ENCODE measurements at regions not wholly inside any gene's neighbourhood (a gene's known extent, or its start where the extent isn't known, plus 50 kb on each side); places are given as distances from the start of the nearest gene placed in this dataset.
"Not testable (repeated sequence)": the region's sequence is repeated elsewhere in the genome, so short reads cannot be mapped to it uniquely, and the experiment has no call there.

DNA sequence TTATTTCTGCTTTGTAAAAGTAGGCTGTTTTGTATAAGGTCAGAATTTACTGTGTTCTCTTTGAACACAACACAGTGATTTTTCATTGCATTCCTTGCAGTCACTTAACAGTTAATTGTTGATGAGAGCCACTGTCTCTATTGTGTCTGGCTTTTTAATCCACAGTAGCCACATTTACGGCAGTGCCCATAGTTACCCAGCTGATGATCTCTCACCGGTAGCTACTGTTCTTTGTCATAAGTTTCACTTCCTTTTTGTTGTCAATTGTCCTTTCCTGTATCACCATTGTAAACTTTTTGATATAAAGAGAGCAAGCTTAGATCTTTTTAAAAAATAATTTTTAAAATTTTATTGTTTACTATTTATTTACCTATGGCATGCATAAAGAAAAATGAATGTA lies 669.2 kb downstream of the PRIM2 start:
- H3K36me3 ChIP-seq (replicated peaks in 1 of 2; ENCODE audit: control insufficient read depth in 2 of 2, insufficient read depth in 2 of 2, low read length in 2 of 2); H3K14ac ChIP-seq (ENCODE audit: low read length); H2BK120ac ChIP-seq (ENCODE audit: low read depth, low read length); H3K79me1 ChIP-seq (ENCODE audit: low read depth, low read length); H3K27me3 ChIP-seq (ENCODE audit: control insufficient read depth in 3 of 3, insufficient read depth in 3 of 3, low read depth in 1 of 3, low read length in 3 of 3); H4K8ac ChIP-seq (ENCODE audit: low read depth, low read length); H2BK15ac ChIP-seq (ENCODE audit: low read length); H3K4me1 ChIP-seq (ENCODE audit: control insufficient read depth in 2 of 2, insufficient read depth in 1 of 2, low read depth in 1 of 2, low read length in 2 of 2); H3K4ac ChIP-seq (ENCODE audit: low read length); H2AFZ ChIP-seq (ENCODE audit: low read length); H3K18ac ChIP-seq (ENCODE audit: low read length); H3K4me3 ChIP-seq (ENCODE audit: low read length in 2 of 2); H3K9ac ChIP-seq (ENCODE audit: low read depth, low read length, poor library complexity); H3K27ac ChIP-seq (replicated peaks; ENCODE audit: low read length); DNase-seq (ENCODE audit: low spot score); H4K91ac ChIP-seq (ENCODE audit: low read depth, low read length, poor library complexity); H2BK5ac ChIP-seq (ENCODE audit: low read length); H2AK5ac ChIP-seq (ENCODE audit: low read depth, low read length); H3K9me3 ChIP-seq (replicated peaks in 1 of 2; ENCODE audit: control insufficient read depth in 2 of 2, insufficient read depth in 1 of 2, low read depth in 1 of 2, low read length in 2 of 2); H3K23ac ChIP-seq (ENCODE audit: low read depth, low read length, poor library complexity); H2BK12ac ChIP-seq (ENCODE audit: low read length); H3K4me2 ChIP-seq (ENCODE audit: insufficient read depth, low read length, poor library complexity, severe bottlenecking): not testable (repeated sequence)
- WGBS, 2 donors (ENCODE audit: extremely low coverage in 2 of 2, insufficient read length in 2 of 2, insufficient replicate concordance in 1 of 2): no CpG with 5 or more reads among the region's 2 CpGs

DNA sequence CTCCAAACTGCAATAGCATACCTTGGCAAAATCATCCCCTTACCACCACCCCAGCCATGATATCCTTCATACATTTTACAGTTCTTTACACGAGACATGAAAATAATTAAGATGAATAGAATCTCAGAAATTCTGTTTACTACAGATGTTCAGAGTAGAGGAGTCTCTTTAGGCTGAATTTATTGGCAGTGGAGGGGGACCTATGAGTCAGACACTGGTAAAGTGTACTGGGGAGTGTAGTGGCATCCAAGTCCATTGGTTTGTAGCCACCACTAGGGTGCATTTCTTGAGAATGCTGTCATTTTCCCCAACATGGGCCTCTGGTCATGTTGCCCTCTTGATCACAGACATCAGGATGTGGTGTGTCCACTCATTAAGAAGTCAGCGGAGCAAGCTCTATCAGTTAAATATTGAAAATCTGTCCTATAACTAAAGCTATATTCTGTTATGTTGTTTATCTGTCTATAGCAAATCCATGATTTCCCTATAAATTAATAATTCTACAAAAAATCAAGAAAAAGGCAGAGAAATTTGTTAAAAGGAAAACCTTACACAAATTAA lies 672.2 kb downstream of the PRIM2 start:
- H3K9me3 ChIP-seq (replicated peaks in 1 of 2; ENCODE audit: control insufficient read depth in 2 of 2, insufficient read depth in 1 of 2, low read depth in 1 of 2, low read length in 2 of 2); H2AK5ac ChIP-seq (ENCODE audit: low read depth, low read length); H3K23ac ChIP-seq (ENCODE audit: low read depth, low read length, poor library complexity); H2BK120ac ChIP-seq (ENCODE audit: low read depth, low read length); H3K18ac ChIP-seq (ENCODE audit: low read length); H3K27ac ChIP-seq (replicated peaks; ENCODE audit: low read length); H3K27me3 ChIP-seq (ENCODE audit: control insufficient read depth in 3 of 3, insufficient read depth in 3 of 3, low read depth in 1 of 3, low read length in 3 of 3); H2AFZ ChIP-seq (ENCODE audit: low read length); H3K4me2 ChIP-seq (ENCODE audit: insufficient read depth, low read length, poor library complexity, severe bottlenecking); H2BK5ac ChIP-seq (ENCODE audit: low read length); H2BK12ac ChIP-seq (ENCODE audit: low read length); DNase-seq (ENCODE audit: low spot score); H3K4me1 ChIP-seq (ENCODE audit: control insufficient read depth in 2 of 2, insufficient read depth in 1 of 2, low read depth in 1 of 2, low read length in 2 of 2); H4K8ac ChIP-seq (ENCODE audit: low read depth, low read length); H3K4me3 ChIP-seq (ENCODE audit: low read length in 2 of 2); H3K79me1 ChIP-seq (ENCODE audit: low read depth, low read length); H3K4ac ChIP-seq (ENCODE audit: low read length); H4K91ac ChIP-seq (ENCODE audit: low read depth, low read length, poor library complexity); H3K36me3 ChIP-seq (replicated peaks in 1 of 2; ENCODE audit: control insufficient read depth in 2 of 2, insufficient read depth in 2 of 2, low read length in 2 of 2); H3K9ac ChIP-seq (ENCODE audit: low read depth, low read length, poor library complexity); H3K14ac ChIP-seq (ENCODE audit: low read length); H2BK15ac ChIP-seq (ENCODE audit: low read length): not testable (repeated sequence)
- WGBS, 2 donors (ENCODE audit: extremely low coverage in 2 of 2, insufficient read length in 2 of 2, insufficient replicate concordance in 1 of 2): no CpG with 5 or more reads among the region's 2 CpGs

DNA sequence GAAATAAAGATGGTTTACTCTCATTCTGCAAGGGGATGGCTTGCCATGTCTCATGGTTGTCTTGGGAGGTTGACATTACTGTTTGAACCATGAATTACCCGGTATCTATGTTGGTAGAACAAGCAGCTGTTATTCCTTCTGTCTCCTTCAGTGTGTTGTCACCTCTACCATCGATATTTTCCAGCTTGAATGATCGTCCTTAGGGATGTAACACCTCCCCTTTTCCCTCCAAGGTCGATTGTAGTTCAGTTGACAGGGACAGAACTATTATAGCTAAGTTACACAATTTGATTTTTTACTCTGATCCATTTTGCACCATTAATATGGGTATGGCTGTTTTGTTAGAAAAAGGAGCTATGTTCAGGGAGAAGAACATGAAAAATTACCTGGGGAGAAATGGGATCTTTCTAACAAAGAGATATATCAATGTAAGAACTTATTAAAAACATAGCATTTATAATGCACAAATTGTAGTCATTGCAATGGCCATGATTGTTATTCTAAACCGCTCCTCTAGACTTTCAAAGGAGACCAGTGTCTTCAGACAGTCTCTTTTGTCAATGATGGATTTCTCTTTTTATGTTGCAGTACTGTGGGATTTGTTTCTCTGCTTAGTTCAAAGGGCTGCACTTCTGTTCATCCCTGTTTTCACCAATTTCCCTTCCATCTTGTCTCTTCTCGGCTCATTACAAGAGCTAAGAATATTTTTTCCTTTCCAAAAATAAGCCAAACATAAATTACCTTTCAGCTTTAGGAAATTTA lies 681.6 kb downstream of the PRIM2 start:
- not testable (repeated sequence) for H2BK12ac ChIP-seq (ENCODE audit: low read length); H3K18ac ChIP-seq (ENCODE audit: low read length); H3K14ac ChIP-seq (ENCODE audit: low read length); H3K27ac ChIP-seq (replicated peaks; ENCODE audit: low read length); H3K4ac ChIP-seq (ENCODE audit: low read length); H3K4me1 ChIP-seq (ENCODE audit: control insufficient read depth in 2 of 2, insufficient read depth in 1 of 2, low read depth in 1 of 2, low read length in 2 of 2); H3K4me2 ChIP-seq (ENCODE audit: insufficient read depth, low read length, poor library complexity, severe bottlenecking); H2AK5ac ChIP-seq (ENCODE audit: low read depth, low read length); H3K23ac ChIP-seq (ENCODE audit: low read depth, low read length, poor library complexity); H2BK5ac ChIP-seq (ENCODE audit: low read length); DNase-seq (ENCODE audit: low spot score); H3K9ac ChIP-seq (ENCODE audit: low read depth, low read length, poor library complexity); H2AFZ ChIP-seq (ENCODE audit: low read length); H3K79me1 ChIP-seq (ENCODE audit: low read depth, low read length); H2BK15ac ChIP-seq (ENCODE audit: low read length); H3K27me3 ChIP-seq (ENCODE audit: control insufficient read depth in 3 of 3, insufficient read depth in 3 of 3, low read depth in 1 of 3, low read length in 3 of 3); H4K91ac ChIP-seq (ENCODE audit: low read depth, low read length, poor library complexity); H3K4me3 ChIP-seq (ENCODE audit: low read length in 2 of 2); H3K36me3 ChIP-seq (replicated peaks in 1 of 2; ENCODE audit: control insufficient read depth in 2 of 2, insufficient read depth in 2 of 2, low read length in 2 of 2); H4K8ac ChIP-seq (ENCODE audit: low read depth, low read length); H2BK120ac ChIP-seq (ENCODE audit: low read depth, low read length); H3K9me3 ChIP-seq (replicated peaks in 1 of 2; ENCODE audit: control insufficient read depth in 2 of 2, insufficient read depth in 1 of 2, low read depth in 1 of 2, low read length in 2 of 2)
- no CpG with 5 or more reads among the region's 6 CpGs for WGBS, 2 donors (ENCODE audit: extremely low coverage in 2 of 2, insufficient read length in 2 of 2, insufficient replicate concordance in 1 of 2)

DNA sequence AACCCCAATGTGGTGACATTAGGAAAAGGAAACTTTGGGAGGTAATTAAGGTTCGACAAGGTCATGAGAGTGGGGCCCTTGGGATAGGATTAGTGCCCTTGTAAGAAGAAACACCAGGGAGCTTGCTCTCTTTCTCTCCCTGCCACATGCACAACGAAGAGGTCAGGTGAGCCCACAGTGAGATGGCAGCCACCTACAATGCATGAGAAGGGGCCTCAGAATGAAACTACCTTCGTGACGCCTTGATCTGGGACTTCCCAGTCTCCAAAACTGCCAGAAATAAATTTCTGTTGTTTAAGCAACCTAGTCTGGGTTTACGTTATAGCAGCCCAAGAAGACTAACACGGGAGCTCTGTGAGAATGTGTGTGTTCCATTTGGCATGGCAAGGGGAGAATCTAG lies 682.8 kb downstream of the PRIM2 start:
- not testable (repeated sequence) for H3K4me1 ChIP-seq (ENCODE audit: control insufficient read depth in 2 of 2, insufficient read depth in 1 of 2, low read depth in 1 of 2, low read length in 2 of 2); H2BK12ac ChIP-seq (ENCODE audit: low read length); H3K27me3 ChIP-seq (ENCODE audit: control insufficient read depth in 3 of 3, insufficient read depth in 3 of 3, low read depth in 1 of 3, low read length in 3 of 3); H4K91ac ChIP-seq (ENCODE audit: low read depth, low read length, poor library complexity); H3K4me2 ChIP-seq (ENCODE audit: insufficient read depth, low read length, poor library complexity, severe bottlenecking); H2AK5ac ChIP-seq (ENCODE audit: low read depth, low read length); H3K14ac ChIP-seq (ENCODE audit: low read length); H3K9me3 ChIP-seq (replicated peaks in 1 of 2; ENCODE audit: control insufficient read depth in 2 of 2, insufficient read depth in 1 of 2, low read depth in 1 of 2, low read length in 2 of 2); H3K4me3 ChIP-seq (ENCODE audit: low read length in 2 of 2); H3K9ac ChIP-seq (ENCODE audit: low read depth, low read length, poor library complexity); H2AFZ ChIP-seq (ENCODE audit: low read length); H3K23ac ChIP-seq (ENCODE audit: low read depth, low read length, poor library complexity); H2BK120ac ChIP-seq (ENCODE audit: low read depth, low read length); H3K4ac ChIP-seq (ENCODE audit: low read length); H3K79me1 ChIP-seq (ENCODE audit: low read depth, low read length); H3K36me3 ChIP-seq (replicated peaks in 1 of 2; ENCODE audit: control insufficient read depth in 2 of 2, insufficient read depth in 2 of 2, low read length in 2 of 2); H3K18ac ChIP-seq (ENCODE audit: low read length); H2BK15ac ChIP-seq (ENCODE audit: low read length); DNase-seq (ENCODE audit: low spot score); H2BK5ac ChIP-seq (ENCODE audit: low read length); H4K8ac ChIP-seq (ENCODE audit: low read depth, low read length); H3K27ac ChIP-seq (replicated peaks; ENCODE audit: low read length)
- no CpG with 5 or more reads among the region's 6 CpGs for WGBS, 2 donors (ENCODE audit: extremely low coverage in 2 of 2, insufficient read length in 2 of 2, insufficient replicate concordance in 1 of 2)
